Suprapubic skin (tissue), 3 donors: ENCODE measurements at regions not wholly inside any gene's neighbourhood (a gene's known extent, or its start where the extent isn't known, plus 50 kb on each side); places are given as distances from the start of the nearest gene placed in this dataset.

Source experiments
- EP300 ChIP-seq: sonication (generic); formaldehyde crosslinking; IDR thresholded peaks from one replicate; pipeline ENCODE4 v1.6.1; 2017; ENCODE audit warnings: antibody characterized with exemption
- TF ChIP-seq, protein P1 (sequence below), 2 donors: fragments of 200-600 bp in 1 of 2; fragments of 450-650 bp in 1 of 2; sonication (generic) in 1 of 2; IDR thresholded peaks; one replicate each; pipeline ENCODE4 v1.5.1; 2016 to 2019; ENCODE audit warnings: antibody characterized with exemption in 2 of 2, mild to moderate bottlenecking in 1 of 2, moderate library complexity in 1 of 2

DNA sequence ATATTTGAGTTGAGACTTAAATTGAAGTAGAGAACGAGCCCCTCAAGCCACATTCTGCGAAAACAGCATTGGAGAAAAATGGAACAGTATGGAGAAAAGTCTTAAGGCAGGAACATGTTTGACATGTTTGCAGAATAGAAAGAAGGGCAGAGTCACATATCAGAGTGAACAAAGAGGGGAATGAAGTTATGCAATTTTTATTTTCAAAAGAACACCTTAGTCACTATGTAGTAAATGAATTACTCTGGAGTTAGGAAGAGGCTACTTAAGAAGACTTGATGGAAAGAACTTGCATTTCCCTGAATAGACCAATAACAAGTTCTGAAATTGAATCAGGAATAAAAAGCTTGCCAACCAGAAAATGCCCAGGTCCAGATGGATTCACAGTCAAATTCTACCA lies 391.4 kb upstream of the CDH19 start:
- TF ChIP-seq, protein P1, sequence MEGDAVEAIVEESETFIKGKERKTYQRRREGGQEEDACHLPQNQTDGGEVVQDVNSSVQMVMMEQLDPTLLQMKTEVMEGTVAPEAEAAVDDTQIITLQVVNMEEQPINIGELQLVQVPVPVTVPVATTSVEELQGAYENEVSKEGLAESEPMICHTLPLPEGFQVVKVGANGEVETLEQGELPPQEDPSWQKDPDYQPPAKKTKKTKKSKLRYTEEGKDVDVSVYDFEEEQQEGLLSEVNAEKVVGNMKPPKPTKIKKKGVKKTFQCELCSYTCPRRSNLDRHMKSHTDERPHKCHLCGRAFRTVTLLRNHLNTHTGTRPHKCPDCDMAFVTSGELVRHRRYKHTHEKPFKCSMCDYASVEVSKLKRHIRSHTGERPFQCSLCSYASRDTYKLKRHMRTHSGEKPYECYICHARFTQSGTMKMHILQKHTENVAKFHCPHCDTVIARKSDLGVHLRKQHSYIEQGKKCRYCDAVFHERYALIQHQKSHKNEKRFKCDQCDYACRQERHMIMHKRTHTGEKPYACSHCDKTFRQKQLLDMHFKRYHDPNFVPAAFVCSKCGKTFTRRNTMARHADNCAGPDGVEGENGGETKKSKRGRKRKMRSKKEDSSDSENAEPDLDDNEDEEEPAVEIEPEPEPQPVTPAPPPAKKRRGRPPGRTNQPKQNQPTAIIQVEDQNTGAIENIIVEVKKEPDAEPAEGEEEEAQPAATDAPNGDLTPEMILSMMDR (IDR thresholded peaks at IDR 0.05): no peak
- TF ChIP-seq EP300: no peak
